Trophoblast cell (in vitro differentiated cells and primary cell): ENCODE measurements at regions not wholly inside any gene's neighbourhood (a gene's known extent, or its start where the extent isn't known, plus 50 kb on each side); places are given as distances from the start of the nearest gene placed in this dataset.
"Not testable (repeated sequence)": the region's sequence is repeated elsewhere in the genome, so short reads cannot be mapped to it uniquely, and the experiment has no call there.

ENCODE experiments used
- DNase-seq, 2 donors: peaks; one replicate each; pipeline ENCODE4 v3.0.0-alpha.2; 2016
- H2AFZ ChIP-seq: 2 replicates; pipeline ENCODE4 v1.6.1; 2013; ENCODE audit warnings: low read length, moderate library complexity, mild to moderate bottlenecking; ENCODE audit not compliant: insufficient read depth, poor library complexity
- H2AK5ac ChIP-seq: 2 replicates; pipeline ENCODE4 v1.6.1; 2013; ENCODE audit warnings: mild to moderate bottlenecking, low read length
- H2BK120ac ChIP-seq: 2 replicates; pipeline ENCODE4 v1.6.1; 2013; ENCODE audit warnings: low read length, mild to moderate bottlenecking, moderate library complexity; ENCODE audit not compliant: insufficient read depth, poor library complexity
- H2BK12ac ChIP-seq: 2 replicates; pipeline ENCODE4 v1.6.1; 2013; ENCODE audit warnings: mild to moderate bottlenecking, low read length, moderate library complexity
- H2BK5ac ChIP-seq: 2 replicates; pipeline ENCODE4 v1.6.1; 2013; ENCODE audit warnings: low read length, low read depth, moderate library complexity, mild to moderate bottlenecking; ENCODE audit not compliant: poor library complexity
- H3K14ac ChIP-seq: 2 replicates; pipeline ENCODE4 v1.6.1; 2013; ENCODE audit warnings: mild to moderate bottlenecking, low read length
- H3K18ac ChIP-seq: 2 replicates; pipeline ENCODE4 v1.6.1; 2013; ENCODE audit warnings: mild to moderate bottlenecking, low read length
- H3K23ac ChIP-seq: 2 replicates; pipeline ENCODE4 v1.6.1; 2013; ENCODE audit warnings: low read length
- H3K27ac ChIP-seq: 2 replicates; pipeline ENCODE4 v1.5.1; 2013; ENCODE audit warnings: low read depth, mild to moderate bottlenecking, inconsistent platforms, low read length, moderate library complexity
- H3K27me3 ChIP-seq: 2 replicates; pipeline ENCODE4 v1.6.1; 2013; ENCODE audit warnings: inconsistent platforms, mild to moderate bottlenecking, low read length, moderate library complexity; ENCODE audit not compliant: insufficient read depth
- H3K36me3 ChIP-seq, 2 experiments: 1 replicate in 1 of 2; 2 replicates in 1 of 2; pipeline ENCODE4 v1.6.1; 2013; ENCODE audit warnings: low read length in 2 of 2, mild to moderate bottlenecking in 2 of 2, moderate library complexity in 1 of 2; ENCODE audit not compliant: insufficient read depth in 2 of 2, control insufficient read depth in 1 of 2
- H3K4ac ChIP-seq: 2 replicates; pipeline ENCODE4 v1.6.1; 2013; ENCODE audit warnings: low read depth, mild to moderate bottlenecking, low read length, moderate library complexity
- H3K4me1 ChIP-seq, 2 experiments: 1 replicate in 1 of 2; 2 replicates in 1 of 2; pipeline ENCODE4 v1.6.1; 2013; ENCODE audit warnings: low read length in 2 of 2, mild to moderate bottlenecking in 2 of 2, moderate library complexity in 1 of 2; ENCODE audit not compliant: insufficient read depth in 2 of 2, control insufficient read depth in 1 of 2
- H3K4me2 ChIP-seq: 2 replicates; pipeline ENCODE4 v1.6.1; 2013; ENCODE audit warnings: inconsistent platforms, mild to moderate bottlenecking, low read length, moderate library complexity
- H3K4me3 ChIP-seq: 2 replicates; pipeline ENCODE4 v1.5.1; 2013; ENCODE audit warnings: mild to moderate bottlenecking, low read depth, low read length, inconsistent platforms
- H3K79me1 ChIP-seq: one replicate; pipeline ENCODE4 v1.6.1; 2013; ENCODE audit warnings: low read length
- H3K79me2 ChIP-seq: 2 replicates; pipeline ENCODE4 v1.6.1; 2013; ENCODE audit warnings: low read length, mild to moderate bottlenecking; ENCODE audit not compliant: control insufficient read depth, insufficient read depth, poor library complexity
- H3K9ac ChIP-seq: 2 replicates; pipeline ENCODE4 v1.6.1; 2013; ENCODE audit warnings: mild to moderate bottlenecking, low read length
- H3K9me3 ChIP-seq: 2 replicates; pipeline ENCODE4 v1.6.1; 2013; ENCODE audit warnings: low read depth, mild to moderate bottlenecking, control low read depth, inconsistent platforms, low read length; ENCODE audit not compliant: insufficient read depth
- H4K12ac ChIP-seq: 2 replicates; pipeline ENCODE4 v1.6.1; 2013; ENCODE audit warnings: low read depth, mild to moderate bottlenecking, low read length, moderate library complexity
- H4K8ac ChIP-seq: 2 replicates; pipeline ENCODE4 v1.6.1; 2013; ENCODE audit warnings: low read depth, mild to moderate bottlenecking, low read length, moderate library complexity
- H4K91ac ChIP-seq: one replicate; pipeline ENCODE4 v1.6.1; 2013; ENCODE audit warnings: low read depth, mild to moderate bottlenecking, low read length, moderate library complexity
- WGBS: extraction: QIAGEN DNeasy Blood & Tissue Kit; methylation state at CpG from one replicate; pipeline ENCODE4 v1.1.7; 2013; ENCODE audit warnings: missing lambda C conversion rate; ENCODE audit not compliant: insufficient read length, insufficient coverage; ENCODE audit errors: extremely low coverage; 5-methylcytosine and 5-hydroxymethylcytosine counted together

DNA sequence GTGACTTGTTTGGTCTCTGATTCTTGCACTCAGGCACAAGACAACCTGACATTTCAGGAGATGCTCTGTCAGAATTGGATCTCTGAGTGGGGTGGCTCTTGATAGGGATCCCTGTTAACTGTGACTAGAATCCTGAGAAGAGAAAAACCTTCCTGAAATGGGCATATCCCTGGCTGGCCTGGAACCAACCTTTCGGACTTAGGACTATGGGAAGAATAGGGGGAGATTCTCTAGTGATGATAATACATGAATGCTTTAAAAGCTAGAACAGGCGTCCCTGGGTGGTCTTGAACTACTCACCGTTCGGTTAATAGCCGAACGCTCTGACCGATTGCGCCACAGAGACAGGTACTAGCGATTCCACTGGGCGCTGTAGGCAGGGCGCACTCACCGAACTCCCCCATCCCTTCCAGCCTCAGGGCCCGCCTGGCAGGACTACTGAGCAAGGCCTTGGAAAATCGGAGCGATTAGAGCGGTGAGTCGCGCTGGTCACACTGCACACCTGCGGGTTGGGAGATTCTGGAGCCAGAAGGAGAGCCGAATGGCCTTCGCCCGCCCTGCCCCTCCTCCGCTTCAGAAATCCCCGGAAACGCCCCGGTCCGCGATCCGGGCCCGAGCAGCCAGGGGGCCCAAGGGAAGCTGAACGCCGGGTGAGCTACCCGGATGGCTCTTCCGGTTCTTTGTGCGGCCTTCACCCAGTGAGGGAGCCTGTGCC is 257.6 kb upstream of the NOTCH2NLA start:
- H2AFZ ChIP-seq, H3K4ac ChIP-seq, H3K4me1 ChIP-seq, H3K36me3 ChIP-seq, H3K18ac ChIP-seq, H2AK5ac ChIP-seq, H3K4me2 ChIP-seq, H3K9me3 ChIP-seq, H3K23ac ChIP-seq, H4K91ac ChIP-seq, H2BK12ac ChIP-seq, H3K79me1 ChIP-seq, H3K14ac ChIP-seq, H2BK120ac ChIP-seq, H3K27me3 ChIP-seq, H4K12ac ChIP-seq, H3K4me3 ChIP-seq, DNase-seq, H4K8ac ChIP-seq, H3K9ac ChIP-seq, H2BK5ac ChIP-seq, H3K79me2 ChIP-seq, H3K27ac ChIP-seq: not testable (repeated sequence)
- WGBS = no CpG with 5 or more reads among the region's 35 CpGs

GRCh38 chr1:146484195-146484594 is 255.4 kb upstream of the NOTCH2NLA start:
- H3K4me3 ChIP-seq, H3K79me2 ChIP-seq, H3K23ac ChIP-seq, H3K4me2 ChIP-seq, H2BK12ac ChIP-seq, H3K9me3 ChIP-seq, H3K27ac ChIP-seq, DNase-seq, H4K91ac ChIP-seq, H4K12ac ChIP-seq, H2AK5ac ChIP-seq, H3K79me1 ChIP-seq, H2AFZ ChIP-seq, H3K4ac ChIP-seq, H3K14ac ChIP-seq, H3K36me3 ChIP-seq, H3K18ac ChIP-seq, H4K8ac ChIP-seq, H2BK120ac ChIP-seq, H3K4me1 ChIP-seq, H2BK5ac ChIP-seq, H3K9ac ChIP-seq, H3K27me3 ChIP-seq: not testable (repeated sequence)
- WGBS = no CpG with 5 or more reads among the region's 2 CpGs

DNA sequence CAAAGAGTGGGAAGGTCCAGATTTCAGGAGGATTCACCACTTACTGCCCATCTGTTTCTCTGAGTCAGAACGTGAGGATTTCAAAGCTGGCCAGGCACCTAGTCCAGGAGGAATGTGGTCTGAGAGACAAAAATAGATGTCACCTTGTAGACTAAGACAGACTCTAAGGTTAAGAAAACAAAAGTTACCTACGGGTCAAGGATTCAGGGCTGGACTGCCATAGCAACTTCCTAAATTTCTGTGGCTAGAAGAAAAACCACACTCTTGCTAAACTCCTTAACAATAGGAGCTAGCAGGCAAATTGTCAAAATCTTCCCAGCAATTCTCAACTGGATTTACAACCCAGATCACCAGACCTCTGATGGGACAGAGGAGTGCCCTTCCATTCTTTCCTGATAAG is 250.4 kb upstream of the NOTCH2NLA start:
- H3K4ac ChIP-seq, H3K79me2 ChIP-seq, H3K4me3 ChIP-seq, H3K9me3 ChIP-seq, H4K8ac ChIP-seq, H2BK12ac ChIP-seq, H3K18ac ChIP-seq, H3K36me3 ChIP-seq, H2BK120ac ChIP-seq, H2AFZ ChIP-seq, H4K91ac ChIP-seq, H3K4me1 ChIP-seq, H3K79me1 ChIP-seq, H3K4me2 ChIP-seq, H3K14ac ChIP-seq, H4K12ac ChIP-seq, H3K9ac ChIP-seq, H2AK5ac ChIP-seq, DNase-seq, H3K27ac ChIP-seq, H2BK5ac ChIP-seq, H3K27me3 ChIP-seq, H3K23ac ChIP-seq: not testable (repeated sequence)
- WGBS = no CpG with 5 or more reads among the region's 2 CpGs

GRCh38 chr1:146478125-146478720 is 249.4 kb upstream of the NOTCH2NLA start:
- WGBS = no CpG with 5 or more reads among the region's 12 CpGs
- H3K4me3 ChIP-seq = not testable (repeated sequence)

More at GRCh38 chr1:146478125-146478720, 249.4 kb upstream of the NOTCH2NLA start:
- H3K79me1 ChIP-seq, H3K27me3 ChIP-seq, H3K4me1 ChIP-seq, H3K27ac ChIP-seq, H3K79me2 ChIP-seq, H2BK5ac ChIP-seq, H3K36me3 ChIP-seq, H2AK5ac ChIP-seq, H3K18ac ChIP-seq, H3K14ac ChIP-seq, H4K12ac ChIP-seq, H3K4me2 ChIP-seq, H2AFZ ChIP-seq, H2BK120ac ChIP-seq, H3K4ac ChIP-seq, H3K9ac ChIP-seq, H4K8ac ChIP-seq, H3K23ac ChIP-seq, H3K9me3 ChIP-seq: not testable (repeated sequence)
- Histone ChIP-seq H4K91ac (peak overlapping the region; percentile 24), H2BK12ac (peak overlapping the region; percentile 76)
- peak; percentile 7 to 21 for DNase-seq
